CD4-positive, alpha-beta memory T cell (primary cell): ENCODE measurements at regions not wholly inside any gene's neighbourhood (a gene's known extent, or its start where the extent isn't known, plus 50 kb on each side); places are given as distances from the start of the nearest gene placed in this dataset.

ENCODE experiments used
- CTCF ChIA-PET: fragments of 350-600 bp; sonication (Branson Sonifier 250); formaldehyde crosslinking; loops from one replicate; lab custom pipeline; 2021; ENCODE audit warnings: inconsistent platforms; ENCODE audit not compliant: partially characterized antibody; lab: Charles Lee
- POLR2A ChIA-PET: fragments of 350-600 bp; sonication (Branson Sonifier 250); formaldehyde crosslinking; loops from one replicate; lab custom pipeline; 2021; ENCODE audit not compliant: partially characterized antibody; lab: Charles Lee
- DNase-seq, 5 donors: peaks; one replicate each; pipeline versions ENCODE4 v3.0.0 to v3.0.0-alpha.2; 2020 to 2022; ENCODE audit warnings: mixed read lengths in 1 of 5
- H3K27ac ChIP-seq: one replicate; pipeline ENCODE4 v1.7.0; 2013; ENCODE audit warnings: low read depth, low read length
- H3K27me3 ChIP-seq: 2 replicates; pipeline ENCODE4 v1.7.0; 2013; ENCODE audit warnings: mild to moderate bottlenecking, low read length, moderate library complexity; ENCODE audit not compliant: insufficient read depth
- H3K36me3 ChIP-seq: 2 replicates; pipeline ENCODE4 v1.7.0; 2013; ENCODE audit warnings: mild to moderate bottlenecking, low read length, moderate library complexity; ENCODE audit not compliant: insufficient read depth
- H3K4me1 ChIP-seq: 2 replicates; pipeline ENCODE4 v1.7.0; 2013; ENCODE audit warnings: mild to moderate bottlenecking, low read length, moderate library complexity; ENCODE audit not compliant: insufficient read depth
- H3K4me3 ChIP-seq, 2 donors: one replicate each; pipeline ENCODE4 v1.7.0; 2013; ENCODE audit warnings: low read length in 2 of 2, mild to moderate bottlenecking in 1 of 2
- H3K9me3 ChIP-seq, 2 donors: one replicate each; pipeline ENCODE4 v1.7.0; 2013; ENCODE audit warnings: low read length in 2 of 2, control low read depth in 1 of 2; ENCODE audit not compliant: control insufficient read depth in 1 of 2
- H3K27ac Mint-ChIP-seq, 7 donors: one replicate each; pipeline ENCODE4 v1.8.0; 2020 to 2021; ENCODE audit warnings: mixed read lengths in 7 of 7, mild to moderate bottlenecking in 6 of 7, inconsistent platforms in 3 of 7, moderate library complexity in 3 of 7
- H3K27me3 Mint-ChIP-seq, 2 donors: one replicate each; pipeline ENCODE4 v1.8.0; 2020 to 2021; ENCODE audit warnings: mixed read lengths in 2 of 2
- H3K36me3 Mint-ChIP-seq, 2 donors: one replicate each; pipeline ENCODE4 v1.8.0; 2020 to 2021; ENCODE audit warnings: mixed read lengths in 2 of 2, inconsistent platforms in 1 of 2, mild to moderate bottlenecking in 1 of 2
- H3K4me1 Mint-ChIP-seq, 4 donors: one replicate each; pipeline ENCODE4 v1.8.0; 2020 to 2021; ENCODE audit warnings: mixed read lengths in 4 of 4, mild to moderate bottlenecking in 1 of 4
- H3K4me3 Mint-ChIP-seq, 8 donors: one replicate each; pipeline ENCODE4 v1.8.0; 2020 to 2021; ENCODE audit warnings: mixed read lengths in 8 of 8, mild to moderate bottlenecking in 7 of 8, moderate library complexity in 6 of 8, inconsistent platforms in 3 of 8
- H3K9me3 Mint-ChIP-seq, 8 donors: one replicate each; pipeline ENCODE4 v1.8.0; 2020 to 2021; ENCODE audit warnings: mixed read lengths in 8 of 8, mild to moderate bottlenecking in 5 of 8, inconsistent platforms in 3 of 8, moderate library complexity in 1 of 8
- intact Hi-C: fragments of 100-400 bp; cut with micrococcal nuclease; formaldehyde crosslinking; loops from one replicate; pipeline ENCODE4 v1.15.1; 2023

DNA sequence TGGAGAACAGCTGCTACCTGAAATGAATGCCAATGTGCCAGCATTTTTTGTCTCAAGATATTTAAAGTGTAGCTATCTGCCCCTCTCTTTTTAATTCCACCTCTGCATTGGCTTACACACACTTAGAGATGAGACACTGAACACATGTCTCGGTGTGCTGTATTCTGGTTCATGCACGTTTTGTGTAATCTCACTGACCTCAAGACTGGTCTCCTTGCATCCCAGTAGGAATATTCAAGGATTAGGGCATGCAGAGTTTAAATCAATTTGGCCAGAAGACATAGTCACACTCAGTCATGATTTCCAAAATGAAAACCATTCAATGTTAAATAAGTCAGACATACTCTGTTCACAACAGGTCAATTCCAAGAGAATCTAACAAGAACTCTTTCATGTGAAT, 561.8 kb upstream of the TUSC1 start:
- no peak for DNase-seq
- ChIA-PET POLR2A (no interaction called here), CTCF (no interaction called here)
- intact Hi-C loops: no loop called here
- Histone ChIP-seq H3K27me3 (no peaks in the 10 kb centered on the region), H3K27ac (no peak overlapping the region), H3K9me3 (no peaks in the 10 kb centered on the region), H3K4me1 (no peaks in the 10 kb centered on the region), H3K4me3 (no peak overlapping the region), H3K36me3 (no peaks in the 10 kb centered on the region)
- no peaks in the 10 kb centered on the region for H3K27me3 Mint-ChIP-seq
- H3K4me3 Mint-ChIP-seq: no peak overlapping the region
- H3K9me3 Mint-ChIP-seq: peaks cover 0 to 14% (median 6%) of the 10 kb centered on the region in 8 donors
- H3K27ac Mint-ChIP-seq: no peak overlapping the region
- no peaks in the 10 kb centered on the region for H3K36me3 Mint-ChIP-seq
- H3K4me1 Mint-ChIP-seq: no peaks in the 10 kb centered on the region

- peaks cover 0 to 14% (median 6%) of the 10 kb centered on the region in 8 donors for H3K9me3 Mint-ChIP-seq
- H3K27me3 Mint-ChIP-seq: no peaks in the 10 kb centered on the region
- H3K4me3 Mint-ChIP-seq: no peak overlapping the region
- DNase-seq: no peak
- H3K27me3 ChIP-seq: no peaks in the 10 kb centered on the region
- no peaks in the 10 kb centered on the region for H3K9me3 ChIP-seq
- peaks cover 0 to 1% (median 0%) of the 10 kb centered on the region in 4 donors for H3K4me1 Mint-ChIP-seq
- no peak overlapping the region for H3K4me3 ChIP-seq
- POLR2A ChIA-PET: no interaction called here
- H3K4me1 ChIP-seq: no peaks in the 10 kb centered on the region
- no peak overlapping the region for H3K27ac Mint-ChIP-seq
- H3K36me3 ChIP-seq: no peaks in the 10 kb centered on the region
- H3K36me3 Mint-ChIP-seq: no peaks in the 10 kb centered on the region
- CTCF ChIA-PET: no interaction called here
- intact Hi-C loops: no loop called here
- no peak overlapping the region for H3K27ac ChIP-seq
Observed at GRCh38 chr9:26237256-26237655, 559.0 kb upstream of the TUSC1 start.

DNA sequence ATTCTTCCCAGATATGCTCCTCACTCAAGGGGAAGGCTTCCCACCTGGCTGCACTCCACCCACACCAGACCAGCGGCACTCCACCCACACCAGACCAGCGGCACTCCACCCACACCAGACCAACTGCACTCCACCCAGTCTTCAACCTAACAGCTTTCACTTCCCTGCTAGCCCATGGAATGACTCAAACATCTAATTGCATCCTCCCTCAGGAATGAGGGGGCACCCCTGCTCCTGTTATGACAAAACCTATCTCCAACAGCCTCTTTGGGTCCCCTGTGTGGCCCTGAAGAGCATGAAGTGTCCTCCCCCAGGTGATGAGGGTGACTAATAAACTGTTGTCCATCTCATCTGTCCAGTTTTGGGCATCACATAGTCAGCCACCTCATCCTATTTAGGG, 556.6 kb upstream of the TUSC1 start:
- H3K27me3 ChIP-seq: no peaks in the 10 kb centered on the region
- ChIA-PET CTCF (no interaction called here), POLR2A (no interaction called here)
- Mint-ChIP-seq H3K9me3 (peaks cover 0 to 9% (median 4%) of the 10 kb centered on the region in 8 donors), H3K27me3 (no peaks in the 10 kb centered on the region), H3K36me3 (no peaks in the 10 kb centered on the region), H3K4me3 (no peak overlapping the region), H3K27ac (no peak overlapping the region), H3K4me1 (peaks cover 0 to 1% (median 0%) of the 10 kb centered on the region in 4 donors)
- intact Hi-C loops: no loop called here
- no peaks in the 10 kb centered on the region for H3K4me1 ChIP-seq
- H3K4me3 ChIP-seq: no peak overlapping the region
- no peak overlapping the region for H3K27ac ChIP-seq
- no peak for DNase-seq
- no peaks in the 10 kb centered on the region for H3K36me3 ChIP-seq
- no peaks in the 10 kb centered on the region for H3K9me3 ChIP-seq

- intact Hi-C loops: no loop called here
- no peaks in the 10 kb centered on the region for H3K27me3 ChIP-seq
- H3K9me3 Mint-ChIP-seq: peaks cover 0 to 19% (median 4%) of the 10 kb centered on the region in 8 donors
- no peaks in the 10 kb centered on the region for H3K27me3 Mint-ChIP-seq
- peaks cover 0 to 1% (median 0%) of the 10 kb centered on the region in 4 donors for H3K4me1 Mint-ChIP-seq
- H3K4me3 ChIP-seq: no peak overlapping the region
- ChIA-PET POLR2A (no interaction called here), CTCF (no interaction called here)
- no peaks in the 10 kb centered on the region for H3K4me1 ChIP-seq
- H3K36me3 Mint-ChIP-seq: no peaks in the 10 kb centered on the region
- H3K36me3 ChIP-seq: no peaks in the 10 kb centered on the region
- H3K4me3 Mint-ChIP-seq: no peak overlapping the region
- H3K27ac Mint-ChIP-seq: no peak overlapping the region
- H3K27ac ChIP-seq: no peak overlapping the region
- DNase-seq: no peak
- no peaks in the 10 kb centered on the region for H3K9me3 ChIP-seq
Observed at GRCh38 chr9:26231391-26231790, 553.1 kb upstream of the TUSC1 start.

- Histone ChIP-seq H3K27me3 (no peaks in the 10 kb centered on the region), H3K4me1 (no peaks in the 10 kb centered on the region), H3K9me3 (no peaks in the 10 kb centered on the region), H3K4me3 (no peak overlapping the region), H3K27ac (no peak overlapping the region), H3K36me3 (no peaks in the 10 kb centered on the region)
- ChIA-PET CTCF (no interaction called here), POLR2A (no interaction called here)
- H3K4me3 Mint-ChIP-seq: no peak overlapping the region
- no peak for DNase-seq
- intact Hi-C loops: no loop called here
- no peak overlapping the region for H3K27ac Mint-ChIP-seq
- H3K9me3 Mint-ChIP-seq: peaks cover 0 to 15% (median 5%) of the 10 kb centered on the region in 8 donors
- no peaks in the 10 kb centered on the region for H3K36me3 Mint-ChIP-seq
- peaks cover 0 to 1% (median 0%) of the 10 kb centered on the region in 4 donors for H3K4me1 Mint-ChIP-seq
- H3K27me3 Mint-ChIP-seq: no peaks in the 10 kb centered on the region
Observed at GRCh38 chr9:26229324-26230054, 551.2 kb upstream of the TUSC1 start.

DNA sequence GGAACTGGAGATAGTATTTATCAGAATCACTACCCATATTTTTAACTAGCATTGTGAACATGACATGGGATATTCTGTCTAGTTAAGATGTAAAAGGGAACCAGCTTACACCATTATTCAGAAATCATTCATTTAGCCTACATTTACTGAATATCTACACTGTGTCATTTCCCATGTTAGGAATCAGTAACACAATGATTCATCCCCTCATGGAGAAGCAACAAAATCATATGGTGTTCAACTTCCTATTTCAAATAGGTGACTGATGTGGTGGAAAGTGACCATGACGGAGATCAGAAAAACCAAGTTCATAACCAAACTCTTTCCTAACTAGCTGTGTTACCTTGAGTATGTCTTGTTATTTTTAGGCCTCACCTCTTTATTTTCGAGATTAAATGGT, 550.0 kb upstream of the TUSC1 start:
- intact Hi-C loops: no loop called here
- Mint-ChIP-seq H3K4me3 (no peak overlapping the region), H3K27ac (no peak overlapping the region), H3K27me3 (no peaks in the 10 kb centered on the region), H3K36me3 (no peaks in the 10 kb centered on the region), H3K4me1 (peaks cover 0 to 1% (median 0%) of the 10 kb centered on the region in 4 donors), H3K9me3 (peaks cover 0 to 14% (median 4%) of the 10 kb centered on the region in 8 donors)
- Histone ChIP-seq H3K36me3 (no peaks in the 10 kb centered on the region), H3K27ac (no peak overlapping the region), H3K9me3 (no peaks in the 10 kb centered on the region), H3K4me3 (no peak overlapping the region), H3K27me3 (no peaks in the 10 kb centered on the region), H3K4me1 (no peaks in the 10 kb centered on the region)
- no peak for DNase-seq
- ChIA-PET CTCF (no interaction called here), POLR2A (no interaction called here)

DNA sequence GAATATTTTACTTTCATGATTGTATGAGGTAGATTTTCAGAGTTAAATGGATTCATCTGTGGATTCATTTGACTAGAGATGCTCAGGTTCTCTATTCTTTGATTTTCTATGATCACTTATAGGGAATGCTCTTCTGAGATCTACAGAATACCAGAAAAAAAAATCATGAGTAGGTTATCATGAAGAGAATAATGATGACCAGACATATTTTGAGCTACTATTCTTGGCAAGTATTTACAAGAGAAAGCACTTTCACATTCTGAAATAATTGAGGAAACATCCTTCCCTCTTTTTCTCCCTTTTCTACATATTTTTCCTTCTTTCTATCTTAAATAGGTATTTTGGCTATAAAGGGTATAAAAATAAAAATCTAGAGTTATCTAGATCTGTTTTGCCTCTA, 543.0 kb upstream of the TUSC1 start:
- Histone ChIP-seq H3K9me3 (no peaks in the 10 kb centered on the region), H3K4me1 (no peaks in the 10 kb centered on the region), H3K27me3 (no peaks in the 10 kb centered on the region), H3K4me3 (no peak overlapping the region), H3K36me3 (no peaks in the 10 kb centered on the region), H3K27ac (no peak overlapping the region)
- Mint-ChIP-seq H3K9me3 (peaks cover 2 to 40% (median 14%) of the 10 kb centered on the region in 8 donors), H3K4me1 (no peaks in the 10 kb centered on the region), H3K4me3 (no peak overlapping the region), H3K27me3 (no peaks in the 10 kb centered on the region), H3K27ac (no peak overlapping the region), H3K36me3 (no peaks in the 10 kb centered on the region)
- ChIA-PET POLR2A (no interaction called here), CTCF (no interaction called here)
- DNase-seq: no peak
- intact Hi-C loops: no loop called here
